HG02798 (cell line): ENCODE measurements at regions not wholly inside any gene's neighbourhood (a gene's known extent, or its start where the extent isn't known, plus 50 kb on each side); places are given as distances from the start of the nearest gene placed in this dataset.
"Not testable (repeated sequence)": the region's sequence is repeated elsewhere in the genome, so short reads cannot be mapped to it uniquely, and the experiment has no call there.

ENCODE experiments used
- ATAC-seq: cut with Tn5 transposase; IDR thresholded peaks from one replicate; pipeline ENCODE4 v1.9.1; 2021; ENCODE audit warnings: mild to moderate bottlenecking; ENCODE audit not compliant: unreplicated experiment, poor library complexity

- ATAC-seq, result peak; percentile 57
Observed at GRCh38 chr3:18237251-18238005, 187.7 kb downstream of the SATB1 start.

- ATAC-seq, result no peak
Observed at GRCh38 chr3:18236726-18237125, 188.4 kb downstream of the SATB1 start.

GRCh38 chr3:18234717-18235335 lies 190.3 kb downstream of the SATB1 start:
- ATAC-seq, result no peak

- no peak for ATAC-seq
Observed at GRCh38 chr3:18233987-18234716, 191.0 kb downstream of the SATB1 start.

- no peak for ATAC-seq
Observed at GRCh38 chr3:18232317-18232716, 192.8 kb downstream of the SATB1 start.

GRCh38 chr3:18228060-18228459 lies 197.1 kb downstream of the SATB1 start:
- ATAC-seq, result no peak

GRCh38 chr3:18225709-18226108 lies 199.4 kb downstream of the SATB1 start:
- no peak for ATAC-seq

GRCh38 chr3:18224426-18224825 lies 200.7 kb downstream of the SATB1 start:
- no peak for ATAC-seq

- peak; percentile 30 for ATAC-seq
Observed at GRCh38 chr3:18223974-18224373, 201.2 kb downstream of the SATB1 start.

- peak; percentile 99 for ATAC-seq
Observed at GRCh38 chr3:18223571-18223970, 201.6 kb downstream of the SATB1 start.

- ATAC-seq, result no peak
Observed at GRCh38 chr3:18222686-18223085, 202.5 kb downstream of the SATB1 start.

- ATAC-seq, result no peak
Observed at GRCh38 chr3:18217507-18218174, 207.5 kb downstream of the SATB1 start.

- no peak for ATAC-seq
Observed at GRCh38 chr3:18216996-18217395, 208.1 kb downstream of the SATB1 start.

GRCh38 chr3:18215639-18216038 lies 209.5 kb downstream of the SATB1 start:
- no peak for ATAC-seq

GRCh38 chr3:18211116-18211515 lies 214.0 kb downstream of the SATB1 start:
- no peak for ATAC-seq

- no peak for ATAC-seq
Observed at GRCh38 chr3:18208856-18209255, 216.3 kb downstream of the SATB1 start.

- no peak for ATAC-seq
Observed at GRCh38 chr3:18208091-18208490, 217.0 kb downstream of the SATB1 start.

- ATAC-seq, result no peak
Observed at GRCh38 chr3:18207226-18207625, 217.9 kb downstream of the SATB1 start.

GRCh38 chr3:18205701-18206100 lies 219.4 kb downstream of the SATB1 start:
- not testable (repeated sequence) for ATAC-seq

GRCh38 chr3:18201315-18201714 lies 223.8 kb downstream of the SATB1 start:
- ATAC-seq, result no peak

- ATAC-seq, result no peak
Observed at GRCh38 chr3:18199757-18200156, 225.4 kb downstream of the SATB1 start.
